IPS DF 4.7 (cell line): ENCODE measurements at regions not wholly inside any gene's neighbourhood (a gene's known extent, or its start where the extent isn't known, plus 50 kb on each side); places are given as distances from the start of the nearest gene placed in this dataset.
"Not testable (repeated sequence)": the region's sequence is repeated elsewhere in the genome, so short reads cannot be mapped to it uniquely, and the experiment has no call there.

Source experiments
- DNase-seq: peaks from one replicate; pipeline ENCODE4 v3.0.0-alpha.2; 2013; ENCODE audit warnings: low spot score; ENCODE audit errors: extremely low read depth

GRCh38 chr1:143784239-143784882 lies 187.4 kb downstream of the FAM72C start:
- not testable (repeated sequence) for DNase-seq

- not testable (repeated sequence) for DNase-seq
These were observed 193.6 kb downstream of the FAM72C start for GRCh38 chr1:143778178-143778577.

GRCh38 chr1:143764831-143765230 lies 207.0 kb downstream of the FAM72C start:
- not testable (repeated sequence) for DNase-seq

GRCh38 chr1:143760366-143760765 lies 211.4 kb downstream of the FAM72C start:
- not testable (repeated sequence) for DNase-seq

GRCh38 chr1:143755961-143756360 lies 215.8 kb downstream of the FAM72C start:
- not testable (repeated sequence) for DNase-seq

- no peak for DNase-seq
These were observed 222.9 kb downstream of the FAM72C start for GRCh38 chr1:143748906-143749305.

- DNase-seq, result no peak
These were observed 235.2 kb downstream of the FAM72C start for GRCh38 chr1:143736562-143736961.

GRCh38 chr1:143735764-143736461 lies 235.9 kb downstream of the FAM72C start:
- peak; percentile 74 for DNase-seq

- DNase-seq, result not testable (repeated sequence)
These were observed 237.5 kb downstream of the FAM72C start for GRCh38 chr1:143734261-143734660.

- DNase-seq, result not testable (repeated sequence)
These were observed 240.9 kb downstream of the FAM72C start for GRCh38 chr1:143730890-143731289.

GRCh38 chr1:143729449-143730111 lies 242.2 kb downstream of the FAM72C start:
- not testable (repeated sequence) for DNase-seq

GRCh38 chr1:143728802-143729448 lies 242.9 kb downstream of the FAM72C start:
- not testable (repeated sequence) for DNase-seq

GRCh38 chr1:143727263-143727662 lies 244.5 kb downstream of the FAM72C start:
- DNase-seq, result no peak

GRCh38 chr1:143721024-143721373 lies 250.8 kb downstream of the FAM72C start:
- DNase-seq, result no peak

GRCh38 chr1:143720087-143721023 lies 251.4 kb downstream of the FAM72C start:
- DNase-seq, result no peak

GRCh38 chr1:143718524-143718923 lies 253.3 kb downstream of the FAM72C start:
- no peak for DNase-seq

- DNase-seq, result no peak
These were observed 253.8 kb downstream of the FAM72C start for GRCh38 chr1:143718021-143718420.

GRCh38 chr1:143717434-143717833 lies 254.4 kb downstream of the FAM72C start:
- no peak for DNase-seq

- DNase-seq, result not testable (repeated sequence)
These were observed 256.9 kb downstream of the FAM72C start for GRCh38 chr1:143714913-143715312.

- not testable (repeated sequence) for DNase-seq
These were observed 262.1 kb downstream of the FAM72C start for GRCh38 chr1:143709606-143710259.
